GM12878 (cell line): ENCODE measurements at regions not wholly inside any gene's neighbourhood (a gene's known extent, or its start where the extent isn't known, plus 50 kb on each side); places are given as distances from the start of the nearest gene placed in this dataset.

Experiments used
- ATAC-seq: fragments of 200-7000 bp; cut with Tn5 transposase; 3 replicates; pipeline ENCODE4 v1.9.1; 2020; ENCODE audit warnings: mild to moderate bottlenecking, moderate library complexity
- BruUV-seq: library from RNA; stranded (reverse); fragments of 400-500 nt; replicated peaks from 2 replicates; lab custom pipeline; 2021; lab: Mats Ljungman, UMichigan
- CTCF ChIA-PET: fragments of 300-600 bp; sonication (Branson Sonifier 250); formaldehyde crosslinking; extraction: SDS; loops from one replicate; lab custom pipeline; 2021; ENCODE audit warnings: inconsistent platforms; lab: Yijun Ruan, JAX
- POLR2A ChIA-PET: fragments of 350-600 bp; formaldehyde crosslinking; extraction: SDS; loops from one replicate; lab custom pipeline; 2021; ENCODE audit warnings: inconsistent platforms; lab: Charles Lee
- RAD21 ChIA-PET: fragments of 300-600 bp; sonication (Branson Sonifier 250); formaldehyde crosslinking; loops from one replicate; lab custom pipeline; 2023; ENCODE audit warnings: antibody characterized with exemption; ENCODE audit not compliant: unreplicated experiment; lab: Charles Lee
- SMC1A ChIA-PET: fragments of 300-600 bp; sonication (Branson Sonifier 250); formaldehyde crosslinking; loops from one replicate; lab custom pipeline; 2023; ENCODE audit not compliant: unreplicated experiment, uncharacterized antibody; lab: Charles Lee
- DNase-seq: peaks from one replicate; pipeline ENCODE4 v3.0.0-alpha.2; 2011; ENCODE audit warnings: low read depth, low spot score
- FAIRE-seq: peaks from 3 replicates; lab custom pipeline; 2011; peaks lifted over from hg19 to GRCh38; lab: Jason Lieb, UNC
- H2AFZ ChIP-seq: 2 replicates; pipeline ENCODE4 v1.6.0; 2011; ENCODE audit warnings: low read depth, low read length, control low read depth; ENCODE audit not compliant: control insufficient read depth
- H3K27ac ChIP-seq: 2 replicates; pipeline ENCODE4 v1.5.1; 2011; ENCODE audit warnings: control low read depth; ENCODE audit not compliant: control insufficient read depth, insufficient read depth
- H3K27me3 ChIP-seq, 2 experiments: replicated peaks in 1 of 2; 2 replicates each; pipeline versions ENCODE4 v1.6.0 to v1.6.1; 2011; ENCODE audit warnings: low read length in 1 of 2; ENCODE audit not compliant: control insufficient read depth in 2 of 2, insufficient read depth in 2 of 2
- H3K36me3 ChIP-seq, 2 experiments: 2 replicates each; pipeline ENCODE4 v1.5.1; 2011; ENCODE audit warnings: low read length in 1 of 2; ENCODE audit not compliant: control insufficient read depth in 2 of 2, insufficient read depth in 2 of 2
- H3K4me1 ChIP-seq: 2 replicates; pipeline ENCODE4 v1.6.1; 2011; ENCODE audit warnings: mild to moderate bottlenecking, low read length, moderate library complexity, mixed read lengths; ENCODE audit not compliant: control insufficient read depth, insufficient read depth
- H3K4me2 ChIP-seq: 2 replicates; pipeline ENCODE4 v1.6.0; 2011; ENCODE audit warnings: control low read depth; ENCODE audit not compliant: control insufficient read depth, insufficient read depth
- H3K4me3 ChIP-seq: fragments of 200-600 bp; sonication (generic); 2 replicates; pipeline ENCODE4 v1.5.1; 2016
- H3K79me2 ChIP-seq: 2 replicates; pipeline ENCODE4 v1.6.0; 2011; ENCODE audit warnings: low read length; ENCODE audit not compliant: control insufficient read depth, insufficient read depth
- H3K9ac ChIP-seq: 2 replicates; pipeline ENCODE4 v1.8.0; 2011; ENCODE audit warnings: low read length, control low read depth, mixed read lengths; ENCODE audit not compliant: control insufficient read depth, insufficient read depth
- H3K9me3 ChIP-seq: replicated peaks from 3 replicates; pipeline ENCODE4 v1.5.1; 2011; ENCODE audit warnings: mild to moderate bottlenecking, low read length; ENCODE audit not compliant: control insufficient read depth, insufficient read depth
- H4K20me1 ChIP-seq: 2 replicates; pipeline ENCODE4 v1.6.0; 2011; ENCODE audit not compliant: control insufficient read depth, insufficient read depth
- CEBPB ChIP-seq, 2 experiments: fragments of 150-350 bp in 1 of 2; IDR thresholded peaks; 2 replicates each; pipeline ENCODE4 v1.6.1; 2012 to 2014; ENCODE audit warnings: low read depth in 2 of 2, low read length in 2 of 2, borderline replicate concordance in 1 of 2, inconsistent platforms in 1 of 2
- CHD2 ChIP-seq: IDR thresholded peaks from 2 replicates; pipeline ENCODE4 v1.6.1; 2011; ENCODE audit warnings: low read depth, low read length, improper control_type of control experiment, borderline replicate concordance
- ESRRA ChIP-seq: IDR thresholded peaks from 2 replicates; pipeline ENCODE4 v1.6.1; 2012; ENCODE audit warnings: mild to moderate bottlenecking, low read length, improper control_type of control experiment
- MYC ChIP-seq: IDR thresholded peaks from 2 replicates; pipeline ENCODE4 v1.6.1; 2011; ENCODE audit warnings: mild to moderate bottlenecking, low read length, moderate library complexity, inconsistent platforms; ENCODE audit not compliant: insufficient read depth, insufficient replicate concordance, insufficient read length, severe bottlenecking
- NFXL1 ChIP-seq: fragments of 450-650 bp; IDR thresholded peaks from 2 replicates; pipeline ENCODE4 v1.6.1; 2017; ENCODE audit warnings: antibody characterized with exemption, mild to moderate bottlenecking, borderline replicate concordance
- RAD51 ChIP-seq: fragments of 450-650 bp; IDR thresholded peaks from 2 replicates; pipeline ENCODE4 v1.6.1; 2016; ENCODE audit warnings: moderate library complexity, mild to moderate bottlenecking, inconsistent platforms
- TCF7 ChIP-seq: IDR thresholded peaks from 2 replicates; pipeline ENCODE4 v1.6.1; 2014; ENCODE audit warnings: antibody characterized with exemption, borderline replicate concordance
- ZBED1 ChIP-seq: IDR thresholded peaks from 2 replicates; pipeline ENCODE4 v1.6.1; 2016; ENCODE audit warnings: borderline replicate concordance
- ZBTB33 ChIP-seq: fragments of 450-650 bp; IDR thresholded peaks from 2 replicates; pipeline ENCODE4 v1.6.1; 2017; ENCODE audit warnings: mild to moderate bottlenecking
- ZBTB40 ChIP-seq: fragments of 450-650 bp; IDR thresholded peaks from 2 replicates; pipeline ENCODE4 v1.6.1; 2016; ENCODE audit warnings: mild to moderate bottlenecking, moderate library complexity, borderline replicate concordance
- ZNF592 ChIP-seq: fragments of 450-650 bp; IDR thresholded peaks from 2 replicates; pipeline ENCODE4 v1.6.1; 2017; ENCODE audit warnings: mild to moderate bottlenecking, moderate library complexity
- in situ Hi-C: fragments of 300-500 bp; cut with MboI; formaldehyde crosslinking; loops from 9 replicates; pipeline ENCODE4 v1.14.3; 2018; ENCODE audit warnings: mixed read lengths
- intact Hi-C: fragments of 100-400 bp; cut with micrococcal nuclease; formaldehyde crosslinking; loops from one replicate; pipeline ENCODE4 v1.14.2; 2022; ENCODE audit not compliant: unreplicated experiment
- TF ChIP-seq, protein P1 (sequence below): IDR thresholded peaks from 2 replicates; pipeline ENCODE4 v1.6.1; 2012; ENCODE audit warnings: low read depth, low read length, improper control_type of control experiment

- H3K9ac ChIP-seq = no peak overlapping the region
- no peak overlapping the region for H2AFZ ChIP-seq
- no peaks in the 10 kb centered on the region for H3K9me3 ChIP-seq
- no peaks in the 10 kb centered on the region for H3K27me3 ChIP-seq
- H3K36me3 ChIP-seq = no peaks in the 10 kb centered on the region
- DNase-seq (no peak), ATAC-seq (no peak), FAIRE-seq (no peak)
- POLR2A ChIA-PET = no interaction called here
- CTCF ChIA-PET = no interaction called here
- H3K79me2 ChIP-seq = no peaks in the 10 kb centered on the region
- no peak overlapping the region for H3K4me3 ChIP-seq
- SMC1A ChIA-PET = no interaction called here
- RAD21 ChIA-PET = no interaction called here
- H3K4me1 ChIP-seq = no peaks in the 10 kb centered on the region
- no TSS peak for BruUV-seq
- H3K4me2 ChIP-seq = no peak overlapping the region
- in situ Hi-C loops = no loop called here
- intact Hi-C loops = no loop called here
- H4K20me1 ChIP-seq = no peaks in the 10 kb centered on the region
- H3K27ac ChIP-seq = no peak overlapping the region
- TF ChIP-seq CHD2 (no peak), ZNF592 (no peak), TCF7 (no peak), CEBPB (IDR thresholded peaks at IDR 0.05; ENCODE audit: borderline replicate concordance in 1 of 2, low read depth in 2 of 2, low read length in 2 of 2) (no peak), RAD51 (no peak), ESRRA (no peak), ZBTB40 (no peak), ZBED1 (no peak), NFXL1 (no peak), MYC (no peak), ZBTB33 (no peak)
- TF ChIP-seq, protein P1, sequence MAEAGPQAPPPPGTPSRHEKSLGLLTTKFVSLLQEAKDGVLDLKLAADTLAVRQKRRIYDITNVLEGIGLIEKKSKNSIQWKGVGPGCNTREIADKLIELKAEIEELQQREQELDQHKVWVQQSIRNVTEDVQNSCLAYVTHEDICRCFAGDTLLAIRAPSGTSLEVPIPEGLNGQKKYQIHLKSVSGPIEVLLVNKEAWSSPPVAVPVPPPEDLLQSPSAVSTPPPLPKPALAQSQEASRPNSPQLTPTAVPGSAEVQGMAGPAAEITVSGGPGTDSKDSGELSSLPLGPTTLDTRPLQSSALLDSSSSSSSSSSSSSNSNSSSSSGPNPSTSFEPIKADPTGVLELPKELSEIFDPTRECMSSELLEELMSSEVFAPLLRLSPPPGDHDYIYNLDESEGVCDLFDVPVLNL = no peak
Observed at GRCh38 chr6:76403064-76403463, 330.6 kb upstream of the IMPG1 start.
